ENCODE measurements at regions not wholly inside any gene's neighbourhood (a gene's known extent, or its start where the extent isn't known, plus 50 kb on each side); places are given as distances from the start of the nearest gene placed in this dataset.

DNA sequence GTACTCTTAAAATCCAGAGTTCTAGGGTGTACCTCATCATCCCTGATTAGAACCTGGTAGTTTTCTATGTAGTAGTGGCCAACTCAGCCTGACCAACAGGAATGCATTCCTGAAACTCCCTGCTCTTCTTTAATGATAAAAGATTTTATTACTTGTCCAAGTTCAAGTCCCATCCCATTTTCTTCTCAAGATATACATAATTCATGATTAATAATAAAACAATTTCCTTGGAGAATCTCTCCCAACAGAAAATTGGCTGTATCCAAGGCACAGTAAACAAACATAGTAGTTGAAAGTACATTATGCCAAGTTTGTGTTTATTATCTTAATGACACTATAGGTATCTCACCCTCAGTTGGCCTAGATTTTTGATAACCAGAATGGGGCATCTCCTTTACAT is 714.1 kb upstream of the ADAMTS5 start:
- no peak for TF ChIP-seq CTCF (conservative IDR thresholded peaks at IDR 0.05)
- no peak for TF ChIP-seq ZFX (IDR thresholded peaks at IDR 0.05)
